OCI-LY3 (cell line): ENCODE measurements at regions not wholly inside any gene's neighbourhood (a gene's known extent, or its start where the extent isn't known, plus 50 kb on each side); places are given as distances from the start of the nearest gene placed in this dataset.

ENCODE experiments used
- CTCF ChIP-seq: fragments of 200-600, 300-600 bp; sonication (generic); IDR thresholded peaks from 2 replicates; pipeline ENCODE4 v1.5.1; 2014; ENCODE audit warnings: antibody characterized with exemption, low read length, low read depth
- EZH2phosphoT487 ChIP-seq: fragments of 200-600 bp; shearing (Covaris generic); IDR thresholded peaks from 2 replicates; pipeline ENCODE4 v1.6.1; 2018; ENCODE audit warnings: antibody characterized with exemption, mixed run types, low read depth

GRCh38 chr4:45370408-45370807 lies 644.1 kb upstream of the GNPDA2 start:
- TF ChIP-seq CTCF (no peak), EZH2phosphoT487 (no peak)
